Mesenchymal stem cell (in vitro differentiated cells and primary cell): ENCODE measurements at regions not wholly inside any gene's neighbourhood (a gene's known extent, or its start where the extent isn't known, plus 50 kb on each side); places are given as distances from the start of the nearest gene placed in this dataset. TPM values are rescaled to one million over a fixed set of nuclear protein-coding genes. Genes with fewer than 3 reads are reported as not detected.

Experiments used
- DNase-seq: peaks from one replicate; pipeline ENCODE4 v3.0.0-alpha.2; 2013
- H2AFZ ChIP-seq: one replicate; pipeline ENCODE4 v1.6.1; 2013; ENCODE audit warnings: low read depth, mild to moderate bottlenecking, control low read depth, inconsistent platforms, low read length, moderate library complexity
- H2AK5ac ChIP-seq: 2 replicates; pipeline ENCODE4 v1.6.1; 2013; ENCODE audit warnings: low read length, moderate library complexity, mild to moderate bottlenecking, inconsistent platforms; ENCODE audit not compliant: severe bottlenecking
- H2BK120ac ChIP-seq: one replicate; pipeline ENCODE4 v1.6.1; 2013; ENCODE audit warnings: low read depth, mild to moderate bottlenecking, inconsistent platforms, low read length, moderate library complexity
- H2BK12ac ChIP-seq, 2 experiments: one replicate each; pipeline ENCODE4 v1.6.1; 2013; ENCODE audit warnings: inconsistent platforms in 2 of 2, low read length in 2 of 2, mild to moderate bottlenecking in 2 of 2, moderate library complexity in 2 of 2, control low read depth in 1 of 2
- H2BK15ac ChIP-seq: one replicate; pipeline ENCODE4 v1.6.1; 2013; ENCODE audit warnings: mild to moderate bottlenecking, low read depth, inconsistent platforms; ENCODE audit not compliant: poor library complexity, severe bottlenecking
- H2BK5ac ChIP-seq: 2 replicates; pipeline ENCODE4 v1.6.1; 2013; ENCODE audit warnings: low read depth, mild to moderate bottlenecking, low read length, control low read depth, inconsistent platforms; ENCODE audit not compliant: poor library complexity, severe bottlenecking
- H3K14ac ChIP-seq, 2 experiments: one replicate each; pipeline ENCODE4 v1.6.1; 2013; ENCODE audit warnings: inconsistent platforms in 2 of 2, low read length in 2 of 2, control low read depth in 1 of 2, mild to moderate bottlenecking in 1 of 2, moderate library complexity in 1 of 2
- H3K18ac ChIP-seq, 2 experiments: one replicate each; pipeline ENCODE4 v1.6.1; 2013; ENCODE audit warnings: inconsistent platforms in 2 of 2, low read length in 2 of 2, control low read depth in 1 of 2, low read depth in 1 of 2, mild to moderate bottlenecking in 1 of 2
- H3K23ac ChIP-seq, 2 experiments: one replicate each; pipeline ENCODE4 v1.6.1; 2013; ENCODE audit warnings: inconsistent platforms in 2 of 2, low read length in 2 of 2, mild to moderate bottlenecking in 2 of 2, moderate library complexity in 2 of 2, control low read depth in 1 of 2
- H3K27ac ChIP-seq: 2 replicates; pipeline ENCODE4 v1.5.1; 2013; ENCODE audit warnings: mild to moderate bottlenecking, moderate library complexity, low read length, control low read depth, inconsistent platforms; ENCODE audit not compliant: poor library complexity, severe bottlenecking
- H3K27me3 ChIP-seq, 2 experiments: 2 replicates each; pipeline versions ENCODE4 v1.6.1 to v1.7.0; 2013; ENCODE audit warnings: low read length in 2 of 2, mild to moderate bottlenecking in 2 of 2, moderate library complexity in 2 of 2, control low read depth in 1 of 2, inconsistent platforms in 1 of 2; ENCODE audit not compliant: control insufficient read depth in 1 of 2, insufficient read depth in 1 of 2
- H3K36me3 ChIP-seq, 2 experiments: 2 replicates each; pipeline versions ENCODE4 v1.6.1 to v1.7.0; 2013; ENCODE audit warnings: low read length in 2 of 2, control low read depth in 1 of 2, inconsistent platforms in 1 of 2, low read depth in 1 of 2, mild to moderate bottlenecking in 1 of 2; ENCODE audit not compliant: insufficient read depth in 2 of 2, control insufficient read depth in 1 of 2
- H3K4ac ChIP-seq, 2 experiments: one replicate each; pipeline ENCODE4 v1.6.1; 2013; ENCODE audit warnings: inconsistent platforms in 2 of 2, low read length in 2 of 2, mild to moderate bottlenecking in 2 of 2, moderate library complexity in 2 of 2, control low read depth in 1 of 2, low read depth in 1 of 2
- H3K4me1 ChIP-seq: 2 replicates; pipeline ENCODE4 v1.6.1; 2013; ENCODE audit warnings: low read depth, low read length, control low read depth; ENCODE audit not compliant: control insufficient read depth, insufficient read depth
- H3K4me2 ChIP-seq: 2 replicates; pipeline ENCODE4 v1.6.1; 2013; ENCODE audit warnings: low read length, mild to moderate bottlenecking, inconsistent platforms; ENCODE audit not compliant: poor library complexity, severe bottlenecking
- H3K4me3 ChIP-seq, 2 experiments: 2 replicates each; pipeline versions ENCODE4 v1.5.1 to v1.7.0; 2013; ENCODE audit warnings: low read length in 2 of 2, mild to moderate bottlenecking in 2 of 2, control low read depth in 1 of 2, low read depth in 1 of 2; ENCODE audit not compliant: insufficient read depth in 1 of 2
- H3K79me1 ChIP-seq: replicated peaks from 2 replicates; pipeline ENCODE4 v1.6.1; 2013; ENCODE audit warnings: mild to moderate bottlenecking, control low read depth, low read length, inconsistent platforms; ENCODE audit not compliant: poor library complexity, severe bottlenecking
- H3K9ac ChIP-seq: 2 replicates; pipeline ENCODE4 v1.7.0; 2013; ENCODE audit warnings: mild to moderate bottlenecking, low read length, moderate library complexity
- H3K9me3 ChIP-seq: 2 replicates; pipeline ENCODE4 v1.7.0; 2013; ENCODE audit warnings: mild to moderate bottlenecking, low read length; ENCODE audit not compliant: control insufficient read depth
- H4K8ac ChIP-seq: one replicate; pipeline ENCODE4 v1.6.1; 2013; ENCODE audit warnings: inconsistent platforms, mild to moderate bottlenecking, low read length, moderate library complexity
- H4K91ac ChIP-seq: one replicate; pipeline ENCODE4 v1.6.1; 2013; ENCODE audit warnings: mild to moderate bottlenecking, low read length, inconsistent platforms
- WGBS: methylation state at CpG from one replicate; pipeline ENCODE4 v1.1.7; 2013; ENCODE audit warnings: mixed read lengths; 5-methylcytosine and 5-hydroxymethylcytosine counted together
- small RNA-seq: library from polyadenylated mRNA; stranded (forward); fragments of <200 nt; extraction: miRNeasy Mini kit (QIAGEN cat#:217004); gene quantifications from one replicate; pipeline ENCODE3, GENCODE V24; 2013; ENCODE audit warnings: low read depth

DNA sequence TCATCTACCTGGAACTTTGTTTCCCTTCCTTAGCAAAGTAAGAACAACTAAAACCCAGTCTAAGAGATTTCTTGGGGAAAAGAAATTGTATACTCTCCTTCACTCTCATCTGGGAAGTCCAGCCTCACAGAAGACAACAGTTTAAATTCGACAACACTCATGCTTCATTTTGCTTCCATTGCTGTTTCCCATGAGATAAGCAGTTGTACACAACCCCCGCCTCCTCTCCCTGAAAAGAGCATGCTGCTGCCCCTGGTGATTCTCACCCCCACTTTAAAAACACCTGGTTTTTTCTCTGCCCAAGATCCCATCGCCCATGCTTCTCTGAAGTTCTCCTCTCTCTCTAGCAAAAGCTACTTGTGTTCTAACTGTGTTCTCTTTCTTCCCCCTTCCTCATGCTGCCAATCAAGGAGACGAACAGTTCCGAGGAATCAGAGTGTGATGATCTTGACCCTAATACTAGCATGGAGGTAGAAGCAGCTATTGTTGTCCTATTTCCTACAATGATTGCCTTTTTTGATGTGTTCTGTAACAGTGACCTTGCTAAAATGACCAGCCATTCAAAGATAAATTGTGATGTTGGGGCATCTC, 51.1 kb upstream of the UMPS start:
- H2BK15ac ChIP-seq = no peak overlapping the region
- DNase-seq = no peak
- peaks cover 1 to 16% of the 10 kb centered on the region in 2 experiments for H3K27me3 ChIP-seq
- no peak overlapping the region for H2BK5ac ChIP-seq
- no peak overlapping the region for H4K8ac ChIP-seq
- H3K14ac ChIP-seq = no peak overlapping the region
- H3K4me2 ChIP-seq = no peak overlapping the region
- H3K4me1 ChIP-seq = no peaks in the 10 kb centered on the region
- H3K9me3 ChIP-seq = no peaks in the 10 kb centered on the region
- H3K79me1 ChIP-seq = no peaks in the 10 kb centered on the region
- H3K23ac ChIP-seq = no peak overlapping the region
- no peak overlapping the region for H3K9ac ChIP-seq
- whole genome bisulfite sequencing = 81% methylated on average over 3 of the region's 5 CpGs
- H3K27ac ChIP-seq = no peak overlapping the region
- no peak overlapping the region for H2BK120ac ChIP-seq
- H3K4me3 ChIP-seq = no peak overlapping the region
- H2AK5ac ChIP-seq = no peak overlapping the region
- H3K4ac ChIP-seq = no peak overlapping the region
- no peak overlapping the region for H2AFZ ChIP-seq
- H3K18ac ChIP-seq = no peak overlapping the region
- no peak overlapping the region for H2BK12ac ChIP-seq
- H3K36me3 ChIP-seq = peaks cover 0 to 7% of the 10 kb centered on the region in 2 experiments
- H4K91ac ChIP-seq = no peak overlapping the region

Small RNAs in the stretch of these regions (small RNA-seq; reads per million reads assigned to genes)
- not detected for gene MIR5002
- gene MIR6083 = not detected
- not detected for gene RNU6-143P
